T1000 (cell line): ENCODE measurements at regions not wholly inside any gene's neighbourhood (a gene's known extent, or its start where the extent isn't known, plus 50 kb on each side); places are given as distances from the start of the nearest gene placed in this dataset.
"Not testable (repeated sequence)": the region's sequence is repeated elsewhere in the genome, so short reads cannot be mapped to it uniquely, and the experiment has no call there.

ENCODE experiments used
- DNase-seq: peaks from one replicate; lab custom pipeline; 2025; ENCODE audit warnings: mixed read lengths; lab: John Stamatoyannopoulos, UW

GRCh38 chr3:28036599-28037575 lies 204.5 kb upstream of the CMC1 start:
- DNase-seq, result no peak

DNA sequence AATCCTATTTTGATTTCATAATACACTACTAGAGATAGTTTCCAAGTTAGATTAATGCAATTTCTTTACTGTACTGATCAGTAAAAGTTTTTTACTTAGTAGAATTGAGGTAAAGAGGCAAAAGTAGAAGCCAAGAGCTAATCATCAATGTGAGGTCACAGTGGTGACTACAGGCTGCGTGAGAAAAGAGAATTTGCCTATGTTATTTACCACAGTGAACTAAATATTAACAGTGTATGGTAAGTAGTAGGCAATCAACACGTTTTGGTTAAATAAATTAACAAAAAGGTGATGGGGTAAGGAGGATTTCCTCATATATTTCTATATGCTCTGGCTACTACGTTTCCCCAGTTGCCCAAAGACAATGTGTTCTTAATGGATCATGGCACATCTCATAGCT lies 202.2 kb upstream of the CMC1 start:
- no peak for DNase-seq

DNA sequence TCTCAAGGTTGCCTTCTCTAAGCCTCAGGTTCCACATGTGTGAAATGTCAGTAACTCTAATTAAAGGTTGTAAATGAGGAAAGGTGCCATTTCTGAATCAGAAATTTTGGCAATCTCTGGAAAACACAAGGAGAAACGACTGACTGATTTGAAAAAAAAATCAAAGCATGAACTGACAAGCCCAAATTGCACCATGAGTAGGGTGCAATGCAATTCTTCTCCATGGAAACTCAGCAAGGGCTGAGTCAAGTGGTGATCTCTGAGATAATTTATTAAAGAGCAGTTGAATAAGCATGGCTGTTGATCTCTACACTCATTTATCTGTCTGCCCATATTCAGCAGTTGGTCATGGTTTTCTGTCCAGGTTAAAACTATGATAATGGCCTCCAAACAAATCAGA lies 201.6 kb upstream of the CMC1 start:
- DNase-seq, result no peak

DNA sequence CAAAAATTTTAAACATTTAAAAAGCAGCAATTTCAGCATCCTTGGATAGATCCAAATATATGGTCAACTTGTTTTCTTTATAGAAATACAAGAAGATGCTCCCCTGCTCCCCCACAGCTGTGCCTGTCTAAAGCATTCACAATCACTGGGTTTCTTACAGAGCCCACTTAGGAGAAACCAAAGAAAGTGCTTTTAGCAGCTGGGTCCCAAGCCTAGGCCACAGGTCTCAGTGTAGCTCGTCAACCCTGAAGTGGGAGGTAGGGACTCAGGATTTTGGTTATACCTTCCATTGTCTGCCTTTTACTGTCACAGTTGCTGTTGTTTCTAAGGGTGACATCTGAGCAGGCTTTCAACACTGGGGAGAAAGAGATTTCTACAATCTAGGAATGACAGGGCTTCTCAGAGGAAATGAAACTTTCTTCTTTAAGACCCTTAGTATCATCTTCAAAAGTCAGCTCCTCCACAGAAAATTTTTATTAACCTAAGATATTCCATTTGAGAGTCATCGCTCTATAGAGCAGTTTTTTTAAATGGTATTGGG lies 199.3 kb upstream of the CMC1 start:
- DNase-seq, result no peak

DNA sequence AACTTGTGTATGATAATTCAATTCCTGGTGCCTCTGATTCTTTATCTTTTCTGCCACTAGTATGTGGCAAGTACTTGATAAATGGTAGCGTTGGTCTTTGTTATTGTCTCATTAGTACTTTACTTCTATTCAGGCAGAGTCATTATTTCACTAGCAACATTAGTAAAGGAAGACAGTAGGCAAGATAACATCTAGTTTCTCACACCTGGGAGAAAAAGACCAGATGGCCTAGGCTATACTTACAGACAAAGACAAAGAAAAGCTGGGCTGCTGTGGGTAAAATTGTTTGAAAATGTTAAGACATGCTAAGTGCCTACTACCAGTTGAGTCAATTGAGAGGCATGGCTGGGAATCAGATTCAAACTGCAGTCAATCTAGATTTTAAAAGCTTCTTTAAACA lies 198.7 kb upstream of the CMC1 start:
- no peak for DNase-seq

DNA sequence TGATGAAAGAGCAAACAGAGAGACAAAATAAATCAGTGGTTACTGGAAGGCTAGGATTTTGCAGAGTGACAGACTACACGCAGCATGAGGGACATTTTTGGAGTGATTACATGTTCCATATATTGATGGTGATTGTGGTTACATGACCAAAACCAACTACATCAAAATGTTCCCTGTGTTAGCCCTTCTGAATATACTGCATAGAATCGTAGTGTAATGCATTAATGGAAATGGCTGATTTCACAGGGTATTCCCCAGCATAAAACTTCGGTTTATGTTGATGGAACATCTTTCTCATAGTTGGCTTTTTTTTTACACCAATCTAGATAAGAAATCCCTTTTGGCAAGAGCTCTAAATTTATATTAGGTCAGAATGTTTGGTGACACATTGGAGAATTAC lies 191.3 kb upstream of the CMC1 start:
- no peak for DNase-seq

DNA sequence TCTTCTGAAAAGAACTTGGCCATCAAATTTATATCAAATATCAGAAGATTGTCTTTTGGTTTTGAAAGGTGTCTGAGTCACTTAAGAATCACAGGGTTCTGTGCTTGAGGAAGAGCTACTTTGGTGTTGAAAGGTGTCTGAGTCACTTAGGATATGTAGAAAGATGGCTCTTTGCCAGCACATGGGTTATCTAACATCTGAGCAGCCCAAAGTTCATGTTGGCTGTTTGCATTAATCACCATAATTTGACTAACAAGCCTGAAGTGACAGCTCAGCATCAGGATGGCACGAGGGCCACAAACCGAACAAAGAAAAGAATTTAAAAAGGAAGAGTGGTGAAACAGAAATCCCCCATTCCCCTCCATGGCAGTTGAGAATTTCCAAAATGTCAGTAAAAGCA lies 190.5 kb upstream of the CMC1 start:
- DNase-seq, result no peak

GRCh38 chr3:28053759-28054158 lies 187.7 kb upstream of the CMC1 start:
- DNase-seq, result peak; percentile 12

DNA sequence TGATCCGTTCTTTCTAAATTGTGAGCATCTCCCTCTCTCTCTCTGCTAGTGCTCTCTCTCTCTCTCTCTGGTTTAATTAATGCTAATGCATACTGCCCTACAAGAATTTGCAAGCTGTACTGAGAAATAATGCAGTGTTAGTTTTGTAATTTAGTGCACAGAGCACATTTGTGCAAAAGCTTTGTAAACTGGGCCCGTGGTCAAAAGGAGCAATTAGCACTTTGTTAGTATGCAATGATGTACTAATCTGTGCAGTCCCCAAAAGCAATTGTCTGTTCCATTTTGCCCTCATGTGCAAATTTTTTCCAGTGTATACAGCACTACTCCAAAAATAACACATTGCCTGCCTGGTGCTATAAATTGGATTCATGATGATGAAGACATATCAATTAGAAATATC lies 184.6 kb upstream of the CMC1 start:
- DNase-seq, result no peak

DNA sequence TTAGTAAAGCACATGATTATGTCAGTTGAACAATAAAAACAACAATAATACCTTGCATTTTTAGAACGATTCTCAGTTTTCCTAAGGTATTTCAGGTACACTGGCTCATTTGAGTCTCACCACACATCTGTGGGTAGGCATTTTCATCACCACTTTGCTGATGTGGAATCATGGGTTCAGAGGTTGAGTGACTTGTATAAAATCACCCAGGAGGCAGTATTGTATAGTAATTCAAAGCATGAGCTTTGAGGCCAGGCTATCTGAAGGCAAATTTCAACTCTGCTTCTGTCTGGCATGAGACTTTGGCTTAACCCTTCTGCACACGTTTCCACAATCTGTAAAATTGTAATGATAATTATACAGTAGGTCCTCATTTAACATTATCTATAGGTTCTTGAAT lies 183.9 kb upstream of the CMC1 start:
- DNase-seq, result no peak

- DNase-seq, result not testable (repeated sequence)
Observed at GRCh38 chr3:28059199-28059598, 182.2 kb upstream of the CMC1 start.

DNA sequence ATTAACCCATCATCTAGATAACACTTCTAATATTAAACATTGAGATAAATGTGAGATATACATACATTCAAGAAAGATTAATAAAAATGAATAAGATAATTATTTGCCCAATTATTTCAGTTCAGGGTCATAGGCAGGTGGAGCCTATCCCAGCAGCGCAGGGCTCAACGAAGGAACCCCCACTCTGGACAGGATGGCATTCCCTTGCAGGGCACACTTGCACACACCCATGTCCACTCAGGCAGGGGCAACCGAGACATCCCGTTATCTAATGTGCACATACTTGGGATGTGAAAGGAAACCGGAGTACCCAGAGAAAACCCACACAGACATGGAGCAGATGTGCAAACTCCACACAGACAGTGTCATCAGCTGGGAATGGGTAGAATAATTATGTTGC lies 175.4 kb upstream of the CMC1 start:
- no peak for DNase-seq

GRCh38 chr3:28067014-28067413 lies 174.4 kb upstream of the CMC1 start:
- no peak for DNase-seq

GRCh38 chr3:28068342-28068741 lies 173.1 kb upstream of the CMC1 start:
- DNase-seq, result no peak

GRCh38 chr3:28069438-28069837 lies 172.0 kb upstream of the CMC1 start:
- no peak for DNase-seq

DNA sequence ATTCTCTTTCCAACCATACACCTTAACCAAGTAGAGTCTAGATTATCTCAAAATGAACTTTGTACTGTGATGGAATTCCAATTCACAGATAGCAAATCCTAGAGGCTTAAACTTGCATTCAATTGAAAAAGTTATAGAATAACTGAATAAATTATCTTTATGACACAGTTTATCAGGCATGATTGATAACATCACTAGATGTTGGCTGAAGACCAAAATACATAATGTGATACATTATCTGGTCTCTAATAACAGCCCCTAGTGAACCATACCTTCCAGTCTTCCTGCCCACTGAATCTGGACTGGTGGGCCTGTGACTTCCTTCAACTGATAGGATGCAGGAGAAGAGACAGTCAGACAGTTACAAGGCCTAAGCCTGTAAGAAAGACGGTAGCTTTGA lies 165.2 kb upstream of the CMC1 start:
- no peak for DNase-seq

DNA sequence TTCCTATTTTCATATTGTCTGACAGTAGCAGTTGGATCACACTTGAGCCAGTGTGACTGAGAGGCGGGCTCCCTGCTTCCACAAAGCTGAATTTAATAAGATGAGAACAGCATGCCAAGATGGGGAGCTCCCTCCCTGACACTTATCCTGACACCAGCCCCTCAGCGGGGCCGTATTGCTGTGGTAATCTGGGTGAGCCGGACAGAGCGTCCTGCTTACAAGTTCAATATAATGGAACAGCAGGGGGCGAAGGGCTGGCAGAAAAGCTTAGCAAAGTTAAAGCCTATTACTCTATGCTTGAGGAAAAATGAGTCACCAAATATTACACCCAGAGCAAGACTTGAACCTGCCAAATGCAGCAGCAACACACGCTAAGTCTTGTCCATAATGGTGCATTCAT lies 163.8 kb upstream of the CMC1 start:
- DNase-seq, result no peak

DNA sequence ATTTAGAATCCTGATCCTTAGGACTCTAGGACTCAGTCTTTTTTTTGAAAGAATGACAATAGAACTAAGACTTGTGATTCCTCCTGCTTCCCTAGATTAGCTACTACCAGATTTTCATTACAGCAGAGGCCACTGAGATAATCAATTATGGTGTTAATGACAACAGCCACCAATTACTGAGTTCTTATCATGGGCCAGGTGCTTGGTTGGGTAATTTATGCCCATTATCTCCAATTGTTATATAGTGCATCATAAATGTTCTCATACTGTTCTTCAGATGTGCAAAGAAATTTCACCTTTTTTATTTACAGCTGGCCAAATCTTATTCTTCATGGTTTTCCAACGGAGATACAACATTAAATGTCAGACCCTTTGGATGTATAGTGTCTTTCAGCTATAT lies 162.9 kb upstream of the CMC1 start:
- DNase-seq, result no peak

- DNase-seq, result no peak
Observed at GRCh38 chr3:28080716-28081115, 160.7 kb upstream of the CMC1 start.

DNA sequence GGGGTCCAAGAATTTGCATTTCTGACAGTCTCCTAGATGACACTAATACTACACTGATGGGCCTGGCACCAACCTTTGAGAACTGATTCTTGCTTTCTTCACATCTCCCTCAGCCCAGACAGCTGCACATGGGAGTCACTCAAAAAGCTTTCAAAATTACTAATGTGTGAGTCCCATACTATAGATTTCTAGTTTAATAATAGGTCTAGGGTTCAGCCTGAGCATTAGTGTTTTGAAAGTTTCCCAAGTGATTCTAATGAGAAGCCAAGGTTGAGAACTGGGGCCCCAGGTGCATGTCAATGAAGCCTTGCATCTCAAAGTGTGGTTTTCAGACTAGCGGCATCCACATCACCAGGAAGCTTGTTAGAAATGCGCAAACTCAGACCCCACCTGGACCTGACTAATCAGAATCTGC lies 159.9 kb upstream of the CMC1 start:
- no peak for DNase-seq

DNA sequence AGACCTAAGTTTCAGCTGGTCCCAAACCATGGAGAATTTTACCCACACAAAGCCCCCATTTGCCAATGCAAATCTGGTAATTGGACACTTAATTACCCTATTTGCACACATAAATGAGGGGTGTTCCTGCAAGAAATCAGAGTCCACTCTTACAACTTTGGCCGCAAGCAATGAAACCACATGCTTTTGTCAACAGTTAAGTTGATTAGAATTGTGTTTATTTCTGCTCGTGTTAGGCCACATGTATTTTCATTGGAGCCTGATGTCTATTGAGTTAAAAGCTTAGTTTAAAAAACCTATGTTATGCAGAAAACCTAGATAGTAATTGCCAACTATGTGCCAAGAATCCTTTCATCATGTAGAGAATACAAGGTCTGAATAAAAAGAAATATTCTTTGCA lies 153.8 kb upstream of the CMC1 start:
- DNase-seq, result no peak

DNA sequence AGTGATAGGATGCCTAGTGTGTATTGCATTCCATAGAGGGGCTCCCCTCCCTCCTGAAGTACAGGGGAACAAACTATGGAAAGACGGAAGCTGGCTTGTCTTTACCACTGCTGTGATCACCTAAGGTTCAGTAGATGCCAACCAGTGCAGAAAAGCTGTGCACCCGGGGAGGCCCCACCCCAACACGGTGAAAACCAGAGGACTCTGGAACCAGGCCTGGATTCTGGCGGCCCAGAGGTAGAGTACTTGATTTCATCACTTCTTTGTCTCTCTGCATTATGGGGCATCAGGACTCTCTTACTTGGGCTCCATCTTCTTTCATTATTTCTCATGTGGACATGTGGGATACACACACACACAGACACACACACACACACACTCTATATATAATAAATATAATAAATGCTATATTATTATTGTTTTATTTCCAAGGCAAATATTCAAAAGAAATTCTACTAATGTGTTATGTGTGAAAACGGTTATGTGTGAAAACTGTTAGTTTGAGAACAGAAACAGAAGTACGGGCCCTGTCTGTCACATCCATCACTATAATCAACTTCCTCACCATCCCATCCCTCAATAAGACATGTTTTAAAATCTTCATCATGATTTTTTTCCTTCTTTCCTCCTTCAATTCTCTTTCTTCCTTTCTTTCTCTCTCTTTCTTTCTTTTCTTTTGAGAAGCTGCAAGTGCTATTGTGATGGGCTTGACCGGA lies 152.4 kb upstream of the CMC1 start:
- DNase-seq, result no peak

DNA sequence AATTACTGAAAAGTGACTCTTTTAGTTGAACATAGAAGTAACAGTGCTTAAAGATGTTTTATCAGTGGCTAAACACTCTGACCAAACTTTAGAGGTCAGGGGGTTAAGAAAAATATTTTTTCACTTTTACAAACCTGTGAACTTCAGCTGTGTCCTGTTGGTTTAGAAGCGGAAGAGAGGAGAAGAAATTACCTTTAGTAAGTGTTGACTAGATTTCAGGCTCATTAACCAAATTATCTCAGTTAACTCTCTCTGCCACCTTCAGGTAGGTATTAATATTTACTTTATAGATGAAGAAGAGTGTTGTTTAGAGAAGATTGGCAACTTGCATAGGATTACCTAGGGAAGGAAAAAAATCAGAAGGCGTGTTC lies 151.9 kb upstream of the CMC1 start:
- no peak for DNase-seq
